ACHN (cell line): ENCODE measurements at regions not wholly inside any gene's neighbourhood (a gene's known extent, or its start where the extent isn't known, plus 50 kb on each side); places are given as distances from the start of the nearest gene placed in this dataset.

Experiments
- DNase-seq: peaks from one replicate; pipeline ENCODE4 v3.0.0-alpha.2; 2015
- in situ Hi-C: cut with HindIII; loops from 2 replicates; pipeline ENCODE4 v1.10.0; 2017; ENCODE audit warnings: low sequenced_read_pairs, low pct_ligation_motif_present, low pct_unique_long_range_greater_than_20kb

DNA sequence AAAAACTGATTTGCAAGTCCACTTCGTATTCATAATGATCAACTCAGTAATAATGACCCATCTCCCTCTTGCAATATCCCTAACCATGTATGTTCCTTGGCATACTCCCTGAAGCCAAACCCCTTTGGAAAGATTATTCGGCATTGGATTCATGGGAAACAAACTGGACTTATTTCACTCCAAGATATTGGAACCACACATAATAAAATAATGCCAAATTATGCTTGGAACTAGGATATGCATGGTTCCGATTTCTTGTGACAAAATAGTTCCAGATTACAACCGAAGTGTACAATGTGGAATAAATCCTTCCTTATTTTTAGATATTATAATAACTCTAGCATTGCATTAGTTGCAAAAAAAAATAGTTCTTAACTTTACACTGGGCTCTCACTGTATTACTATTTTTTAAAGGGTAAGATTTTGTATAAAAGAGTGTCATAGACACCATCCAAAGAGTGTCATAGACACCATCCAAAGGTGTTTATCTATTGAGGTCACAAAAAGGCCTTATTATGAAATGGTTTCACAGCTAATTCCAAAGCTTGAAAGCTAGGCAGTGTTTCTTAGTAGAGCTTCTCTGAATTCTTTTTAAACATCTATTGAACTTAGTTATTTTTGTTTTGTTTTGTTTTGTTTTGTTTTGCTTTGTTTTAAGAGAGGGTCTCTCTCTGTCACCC, 410.9 kb upstream of the JARID2 start:
- in situ Hi-C loops: no loop called here
- DNase-seq: no peak

GRCh38 chr6:14837435-14837834, 408.4 kb upstream of the JARID2 start:
- in situ Hi-C loops: no loop called here
- no peak for DNase-seq

GRCh38 chr6:14838133-14838583, 407.7 kb upstream of the JARID2 start:
- in situ Hi-C loops: no loop called here
- DNase-seq: no peak

- in situ Hi-C loops: no loop called here
- DNase-seq: no peak
Measured at GRCh38 chr6:14841901-14842421, 403.9 kb upstream of the JARID2 start.

DNA sequence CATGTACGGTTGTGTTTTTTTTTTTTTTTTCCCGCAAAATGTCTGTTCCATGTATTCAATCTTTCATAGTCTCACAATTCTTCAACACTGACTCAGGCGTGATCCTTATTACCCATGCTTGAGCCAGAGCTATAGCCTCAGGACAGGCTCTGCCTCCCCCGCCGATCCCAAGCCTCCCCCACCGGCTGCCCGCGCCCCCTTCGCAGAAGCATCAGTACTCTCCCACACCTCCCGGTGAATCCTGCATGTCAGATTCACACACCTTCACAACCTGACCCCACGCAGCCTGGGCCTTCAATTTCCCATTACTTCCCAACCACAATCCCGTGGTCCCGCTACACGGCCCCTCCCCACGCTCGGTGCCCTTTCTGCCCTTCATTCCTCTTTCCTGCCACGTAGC, 401.5 kb upstream of the JARID2 start:
- in situ Hi-C loops: no loop called here
- DNase-seq: no peak

- no peak for DNase-seq
- in situ Hi-C loops: no loop called here
Measured at GRCh38 chr6:14848019-14848418, 397.9 kb upstream of the JARID2 start.

GRCh38 chr6:14849185-14849584, 396.7 kb upstream of the JARID2 start:
- DNase-seq: no peak
- in situ Hi-C loops: no loop called here

DNA sequence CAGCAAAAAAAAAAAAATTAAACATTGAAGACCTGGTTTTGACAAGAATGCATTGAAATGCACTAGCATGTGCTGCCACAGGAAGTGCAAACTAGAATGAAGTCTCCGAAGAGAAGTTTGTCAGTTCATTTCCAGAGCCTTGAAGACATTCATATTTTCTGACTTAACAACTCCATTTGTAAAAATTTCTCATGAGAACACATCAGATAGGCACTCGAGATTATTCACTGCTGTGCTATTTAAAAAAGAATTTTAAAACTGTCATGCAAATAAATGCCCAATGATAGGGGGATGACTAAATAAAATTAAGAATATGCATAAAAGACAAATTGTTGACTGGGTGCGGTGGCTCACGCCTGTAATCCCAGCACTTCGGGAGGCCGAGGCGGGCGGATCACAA, 394.6 kb upstream of the JARID2 start:
- DNase-seq: no peak
- in situ Hi-C loops: no loop called here

DNA sequence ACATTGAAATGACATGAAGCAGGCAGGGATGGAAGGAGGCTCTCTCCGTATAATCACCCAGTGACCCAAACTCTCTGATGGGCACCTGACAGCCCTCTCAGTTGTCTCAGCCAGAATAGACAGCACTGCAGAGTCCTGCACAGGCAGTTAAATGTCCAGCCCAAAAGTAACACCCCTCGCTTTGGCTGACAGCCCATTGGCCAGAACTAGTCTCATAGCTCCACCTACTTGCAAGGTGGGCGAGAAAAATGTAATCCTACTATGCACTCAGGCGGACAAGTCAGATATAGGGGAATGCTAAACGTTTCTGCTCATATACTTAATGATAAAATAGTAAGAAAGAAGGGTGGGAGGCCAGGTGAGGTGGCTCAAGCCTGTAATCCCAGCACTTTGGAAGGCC, 393.5 kb upstream of the JARID2 start:
- no peak for DNase-seq
- in situ Hi-C loops: no loop called here

GRCh38 chr6:14856177-14856576, 389.7 kb upstream of the JARID2 start:
- DNase-seq: no peak
- in situ Hi-C loops: no loop called here

GRCh38 chr6:14857001-14857400, 388.9 kb upstream of the JARID2 start:
- DNase-seq: no peak
- in situ Hi-C loops: no loop called here

DNA sequence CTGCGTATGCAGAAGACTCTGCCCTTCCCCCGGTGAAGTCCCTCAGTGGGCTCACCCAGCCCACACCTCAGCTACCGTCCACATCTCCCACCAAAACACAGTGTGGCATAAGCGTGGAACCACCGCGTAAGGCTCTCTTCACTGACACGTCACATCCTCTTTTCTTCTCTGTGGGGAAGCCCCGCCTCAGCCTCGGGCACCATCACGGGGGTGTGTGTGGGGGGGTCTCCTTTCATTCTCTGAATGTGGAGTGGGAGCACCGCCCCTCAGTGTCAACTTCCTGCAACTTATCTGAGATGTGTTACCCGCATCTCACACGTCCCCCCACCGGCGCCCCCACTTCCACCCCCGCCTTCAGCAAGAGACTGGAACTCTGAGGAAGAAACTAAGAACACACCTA, 388.4 kb upstream of the JARID2 start:
- in situ Hi-C loops: no loop called here
- no peak for DNase-seq

DNA sequence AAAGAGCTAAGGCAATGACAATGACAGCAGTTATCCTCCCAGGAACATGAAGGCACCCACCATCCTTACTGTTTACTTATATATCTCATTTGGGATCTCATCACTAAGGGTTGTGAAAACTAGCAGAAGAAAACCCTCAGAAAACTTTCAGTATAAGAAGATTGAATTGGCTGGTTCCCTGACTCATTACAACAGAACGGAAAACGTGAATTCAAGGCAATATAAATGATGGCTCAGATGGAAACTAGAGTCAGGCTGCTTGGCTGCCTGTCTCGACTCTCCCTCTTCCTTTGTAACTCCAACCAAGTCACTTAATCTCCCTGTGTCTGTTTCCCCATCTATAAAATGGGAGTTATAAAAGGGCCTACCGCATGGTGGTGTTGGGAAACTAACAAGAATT, 387.1 kb upstream of the JARID2 start:
- in situ Hi-C loops: no loop called here
- DNase-seq: no peak

GRCh38 chr6:14860774-14861173, 385.1 kb upstream of the JARID2 start:
- DNase-seq: no peak
- in situ Hi-C loops: no loop called here

DNA sequence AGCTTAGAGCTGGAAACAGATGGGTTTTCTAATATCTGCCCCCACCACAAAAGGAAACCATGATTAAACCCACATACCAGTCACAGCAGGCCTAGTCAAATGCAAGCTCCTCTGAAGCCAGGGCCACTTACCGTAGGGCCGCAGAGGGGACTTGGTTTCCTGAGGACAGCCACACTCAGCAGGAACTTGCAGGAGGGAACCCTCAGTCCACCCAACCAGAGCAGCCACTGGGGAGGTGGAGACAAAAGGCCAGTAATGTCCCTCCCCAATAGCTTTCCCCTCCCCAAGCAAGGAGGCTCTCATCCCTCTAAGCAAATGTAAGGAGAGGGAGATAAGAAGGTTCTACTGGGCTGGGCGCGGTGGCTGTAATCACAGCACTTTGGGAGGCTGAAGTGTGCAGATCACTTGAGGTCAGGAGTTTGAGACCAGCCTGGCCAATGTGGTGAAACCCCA, 384.4 kb upstream of the JARID2 start:
- DNase-seq: no peak
- in situ Hi-C loops: no loop called here

- no peak for DNase-seq
- in situ Hi-C loops: no loop called here
Measured at GRCh38 chr6:14862845-14863244, 383.0 kb upstream of the JARID2 start.

DNA sequence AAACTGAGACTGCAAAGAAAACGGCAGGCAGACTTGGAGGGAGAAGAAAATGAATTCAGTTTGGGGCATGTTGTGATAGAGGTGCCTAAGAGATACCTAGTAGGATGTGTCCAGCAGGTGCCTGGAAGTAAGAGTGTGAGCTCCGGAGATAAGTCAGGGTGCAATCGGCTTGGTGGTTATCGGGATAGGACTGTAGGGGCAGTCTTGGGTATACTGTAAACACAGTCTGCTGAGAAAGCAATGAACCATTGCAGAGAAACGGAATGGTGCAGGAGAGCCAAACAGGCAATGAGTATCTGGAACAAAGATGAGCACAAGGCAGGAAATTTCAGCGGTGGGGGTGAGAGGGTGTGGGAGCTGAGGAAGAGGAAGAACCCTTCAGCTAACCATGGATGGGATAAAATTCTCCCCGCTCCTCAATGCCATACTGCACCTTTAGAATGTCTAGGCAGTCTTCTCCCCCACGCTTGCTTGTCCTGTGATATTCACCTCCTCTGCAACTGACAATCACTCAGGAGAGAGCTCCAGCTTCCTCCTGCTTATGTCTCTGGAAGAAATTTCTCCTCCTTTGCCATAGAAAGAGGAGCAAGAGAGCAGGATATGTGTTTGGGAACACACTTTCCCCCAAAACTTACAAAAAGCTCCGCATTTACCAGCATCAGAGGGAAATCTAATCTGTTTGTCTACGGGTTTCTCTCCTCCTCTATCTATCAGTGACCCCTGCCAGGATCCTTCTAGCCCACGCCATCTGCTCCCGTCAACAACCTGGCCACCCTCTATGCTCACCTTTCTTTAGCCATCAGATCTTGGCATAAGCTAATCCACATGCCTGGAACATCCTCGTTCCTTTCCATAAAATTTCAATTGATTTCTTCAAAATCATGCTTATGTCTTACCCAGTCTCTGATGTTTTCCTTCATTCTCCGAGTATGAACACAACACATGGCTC, 381.7 kb upstream of the JARID2 start:
- no peak for DNase-seq
- in situ Hi-C loops: no loop called here

GRCh38 chr6:14865531-14866100, 380.3 kb upstream of the JARID2 start:
- in situ Hi-C loops: no loop called here
- no peak for DNase-seq

GRCh38 chr6:14867802-14868201, 378.1 kb upstream of the JARID2 start:
- in situ Hi-C loops: no loop called here
- DNase-seq: no peak
